GM19468 (cell line): ENCODE measurements at regions not wholly inside any gene's neighbourhood (a gene's known extent, or its start where the extent isn't known, plus 50 kb on each side); places are given as distances from the start of the nearest gene placed in this dataset.
A peak's percentile ranks its signal among the peaks of the same experiment; 100 is the strongest.

Source experiments
- ATAC-seq: cut with Tn5 transposase; IDR thresholded peaks from one replicate; pipeline ENCODE4 v1.9.1; 2021; ENCODE audit warnings: mild to moderate bottlenecking, moderate library complexity, moderate number of reproducible peaks; ENCODE audit not compliant: unreplicated experiment; ENCODE audit errors: extremely low read depth

DNA sequence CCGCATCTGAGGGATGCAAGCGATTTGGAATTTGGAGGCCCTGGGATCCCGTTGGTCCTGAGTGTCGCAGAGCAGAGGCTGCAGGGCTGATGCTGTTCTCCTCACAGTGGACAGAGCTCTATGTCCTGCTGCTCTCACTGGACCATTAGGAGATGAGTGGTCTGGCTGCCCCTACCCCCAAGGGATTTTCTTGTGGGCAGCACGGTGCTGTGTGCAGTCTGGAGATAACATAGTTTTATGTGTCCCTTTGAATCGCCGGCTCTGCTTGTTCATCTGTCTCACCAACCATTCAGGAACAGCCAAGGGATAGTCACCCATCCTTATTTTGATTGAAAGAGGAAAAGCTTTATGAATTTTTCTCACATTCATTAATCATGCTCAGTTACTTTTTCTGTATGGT is 49.9 kb downstream of the CHRM3 start:
- ATAC-seq = no peak

DNA sequence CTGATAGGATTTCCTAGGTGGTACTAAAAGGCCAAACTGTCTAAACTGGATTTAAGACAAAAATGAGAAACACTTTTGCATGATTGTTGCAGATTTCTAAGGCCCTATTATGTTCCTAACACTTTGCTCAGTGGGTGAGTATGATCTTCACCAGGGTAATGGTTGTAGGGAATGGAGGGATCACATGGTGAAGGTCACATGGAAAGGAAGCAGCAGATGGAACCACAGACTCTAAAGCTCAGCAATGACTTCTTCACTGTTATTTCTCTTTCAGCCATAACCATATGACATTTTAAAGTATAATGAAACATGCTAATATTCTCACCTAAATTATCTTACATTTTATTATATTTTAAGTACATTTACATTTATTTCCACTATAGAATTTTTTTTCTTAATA is 51.5 kb downstream of the CHRM3 start:
- no peak for ATAC-seq

DNA sequence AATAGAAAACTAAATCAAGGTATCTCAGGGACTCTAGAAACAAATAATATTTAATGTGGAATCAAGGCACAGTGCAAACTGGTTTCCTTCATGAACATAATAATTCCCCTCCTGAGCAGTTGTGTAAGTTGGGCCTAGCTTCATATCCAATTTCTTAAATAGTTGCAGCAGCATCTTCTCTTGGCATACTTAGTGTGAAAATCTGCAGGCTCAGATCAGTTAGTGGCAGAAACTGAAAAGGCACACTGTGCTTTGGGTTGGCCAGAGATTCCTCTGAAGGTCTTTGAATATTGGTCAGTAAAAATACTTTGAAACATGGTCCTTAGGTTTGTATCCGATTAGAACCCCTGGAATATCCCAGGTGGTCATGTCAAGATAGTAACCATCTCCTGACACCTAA is 52.5 kb downstream of the CHRM3 start:
- ATAC-seq = no peak

DNA sequence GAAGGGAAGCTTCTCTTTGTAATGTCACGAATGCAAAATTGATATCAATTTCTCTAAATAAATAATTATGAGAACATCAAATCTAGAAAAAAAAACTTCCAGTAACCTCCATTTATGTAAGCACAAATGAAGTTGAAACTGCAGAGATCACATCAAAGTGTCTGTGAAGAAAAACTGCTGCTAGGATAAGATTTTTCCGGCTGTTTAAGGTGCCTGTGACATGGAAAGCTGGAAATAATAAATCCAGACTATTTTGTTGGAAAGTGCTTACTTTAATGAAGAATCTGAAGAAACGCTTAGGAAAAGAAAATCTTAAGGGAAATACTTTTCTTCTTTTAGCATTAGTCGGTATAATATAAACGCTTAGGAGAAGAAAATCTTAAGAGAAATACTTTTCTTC is 57.0 kb downstream of the CHRM3 start:
- ATAC-seq = no peak

DNA sequence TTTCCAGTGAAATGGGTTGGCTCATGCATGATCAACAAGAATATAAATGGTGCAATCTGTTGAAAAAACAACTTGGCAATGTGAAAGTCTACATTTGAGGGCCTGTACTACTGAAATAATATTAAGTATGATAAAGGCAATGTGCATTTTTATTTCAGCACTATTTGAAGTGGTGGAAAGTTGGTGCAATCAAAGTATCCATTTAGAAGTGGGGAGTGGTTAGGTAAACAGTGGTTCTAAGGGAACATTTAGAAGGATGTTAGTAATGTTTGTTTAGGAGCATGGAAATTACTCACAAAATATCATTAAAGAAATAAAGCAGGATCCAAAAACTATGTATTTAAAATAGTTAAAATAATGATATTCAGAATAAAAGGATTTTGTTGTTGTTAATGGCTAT is 60.2 kb downstream of the CHRM3 start:
- ATAC-seq = no peak

DNA sequence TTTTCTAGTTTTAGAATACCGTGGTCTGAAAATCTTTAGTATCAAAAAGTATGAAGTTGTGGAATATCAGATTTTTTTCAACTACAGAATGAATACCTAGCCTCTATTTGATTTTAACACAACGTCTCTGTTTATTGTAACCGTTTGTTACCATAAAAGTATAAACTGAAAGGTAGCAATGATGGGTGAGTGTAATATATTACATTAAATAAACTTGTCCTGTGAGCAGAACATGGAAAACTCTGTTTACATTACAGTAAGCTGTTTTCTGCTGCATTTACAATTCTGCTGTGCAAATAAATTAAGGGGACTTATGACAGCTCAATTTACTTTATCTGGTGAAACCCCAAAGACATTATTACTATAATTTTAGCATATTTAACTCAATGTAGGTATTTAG is 62.5 kb downstream of the CHRM3 start:
- no peak for ATAC-seq

DNA sequence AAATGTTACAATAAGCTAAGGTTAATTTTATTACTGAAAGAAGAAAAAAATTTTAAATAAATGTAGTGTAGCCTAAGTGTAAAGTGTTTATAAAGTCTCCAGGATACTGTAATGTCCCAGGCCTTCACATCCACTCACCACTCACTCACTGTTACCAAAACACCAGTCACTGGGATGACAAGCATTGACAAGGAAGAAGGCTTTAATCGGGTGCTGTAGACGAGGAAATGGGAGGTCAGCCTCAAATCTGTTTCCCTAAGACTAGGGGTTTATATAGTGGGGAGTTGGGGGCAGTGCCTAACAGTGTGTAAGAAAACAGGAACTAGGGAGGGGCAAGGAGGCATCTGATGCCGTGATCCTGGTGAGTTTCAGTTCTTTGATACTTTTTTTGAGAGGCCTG is 69.4 kb downstream of the CHRM3 start:
- ATAC-seq = no peak

DNA sequence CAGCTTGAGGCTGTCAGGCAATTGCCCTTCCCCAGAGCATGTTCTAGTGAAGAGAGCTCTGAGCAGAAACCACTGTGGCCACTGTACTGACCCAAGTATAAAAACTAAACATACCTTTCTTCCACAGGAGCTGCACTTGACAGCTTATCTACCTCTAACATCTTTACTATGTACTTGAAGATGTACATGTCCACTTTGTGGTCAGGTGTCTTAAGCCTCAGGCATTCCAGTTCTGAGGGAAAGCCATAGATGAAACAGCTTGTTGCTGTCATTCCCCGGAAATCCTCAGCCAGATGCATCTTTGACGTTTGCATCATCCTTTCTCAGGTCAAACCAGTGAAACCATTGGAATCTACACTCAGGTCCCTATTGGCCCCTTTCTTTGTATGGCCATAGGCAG is 70.4 kb downstream of the CHRM3 start:
- ATAC-seq = no peak

DNA sequence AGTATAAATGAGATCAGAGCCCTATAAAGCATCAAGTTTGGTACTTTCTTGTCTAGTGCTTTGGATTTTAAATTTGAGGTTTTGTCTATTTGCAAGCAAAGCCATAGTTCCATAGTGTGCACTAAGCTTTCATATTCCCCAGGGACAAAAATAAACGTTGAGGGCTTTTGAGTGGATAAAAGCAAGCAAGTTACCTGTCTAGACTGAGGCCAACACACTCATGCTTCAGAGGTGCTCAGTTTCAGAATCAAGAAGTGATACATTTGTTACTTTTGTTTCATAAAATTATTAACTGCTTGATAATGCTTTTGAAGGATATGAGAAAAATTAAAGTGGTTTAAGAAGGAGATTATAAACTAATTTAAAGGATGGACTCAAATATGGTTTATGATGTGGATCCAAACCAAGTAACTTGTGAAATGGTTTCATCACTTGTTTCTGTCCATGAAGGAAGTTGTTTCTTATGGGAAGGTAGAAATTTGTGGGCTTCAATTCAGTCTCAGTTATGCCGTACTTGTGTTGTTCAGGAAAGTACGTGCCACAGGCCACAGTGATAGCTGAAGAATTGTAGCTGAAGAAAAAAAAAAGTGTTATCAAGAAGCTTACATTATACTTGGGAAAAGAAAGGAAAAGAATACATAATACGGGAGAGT is 71.2 kb downstream of the CHRM3 start:
- ATAC-seq = no peak

DNA sequence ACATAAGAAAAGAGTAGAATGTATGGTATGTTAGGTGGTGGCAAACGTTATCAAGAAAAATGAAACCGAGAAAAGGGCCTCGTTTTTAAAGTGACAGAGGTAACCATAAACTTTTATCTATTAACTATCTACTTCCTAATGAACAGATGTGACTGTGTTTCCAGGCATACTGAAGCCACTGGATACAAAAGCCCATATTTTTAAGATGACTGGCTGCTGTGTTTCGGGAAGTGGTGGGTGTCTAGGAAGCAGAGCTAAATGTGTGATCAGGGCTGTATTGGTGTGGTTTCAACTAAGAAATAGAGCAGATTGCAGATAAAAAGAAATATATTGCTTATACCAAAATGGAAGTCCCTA is 71.8 kb downstream of the CHRM3 start:
- ATAC-seq = peak; percentile 53

DNA sequence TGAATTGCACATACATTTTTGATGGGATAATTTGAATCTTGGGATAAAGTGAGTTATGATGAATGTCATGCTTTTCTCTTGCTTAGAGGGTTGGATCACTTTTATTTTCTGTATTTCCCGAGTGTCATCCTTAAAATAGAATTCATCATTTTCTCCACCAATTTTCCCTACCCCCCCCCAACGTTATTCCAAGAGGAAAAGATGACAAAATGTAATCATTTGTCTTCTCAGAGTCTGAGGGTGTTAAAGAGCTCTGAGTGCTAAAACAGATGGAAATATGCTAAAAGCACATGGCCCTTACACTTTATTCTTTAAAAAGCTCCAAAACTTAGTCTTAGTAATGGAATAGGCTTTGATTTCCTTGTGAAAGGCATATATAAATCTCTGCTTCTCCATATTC is 81.4 kb downstream of the CHRM3 start:
- no peak for ATAC-seq

DNA sequence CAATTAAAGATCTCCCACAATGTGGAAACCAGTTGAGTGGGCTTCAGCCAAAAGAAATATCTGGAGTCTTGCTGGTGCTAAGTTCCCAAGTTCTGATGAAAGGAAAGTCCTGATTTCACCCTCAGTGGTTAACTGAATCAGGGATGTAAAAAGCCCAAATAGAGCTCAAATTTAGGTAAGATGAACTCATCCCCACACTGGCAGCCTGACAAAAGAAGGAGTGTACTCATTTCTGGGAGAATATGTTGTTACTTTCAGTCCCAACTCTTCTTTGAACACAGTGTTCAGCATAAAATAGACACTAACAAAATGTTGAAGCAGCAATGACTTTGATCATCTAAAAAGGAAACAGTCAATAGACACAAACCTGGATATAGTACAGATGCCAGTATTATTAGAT is 91.7 kb downstream of the CHRM3 start:
- no peak for ATAC-seq

DNA sequence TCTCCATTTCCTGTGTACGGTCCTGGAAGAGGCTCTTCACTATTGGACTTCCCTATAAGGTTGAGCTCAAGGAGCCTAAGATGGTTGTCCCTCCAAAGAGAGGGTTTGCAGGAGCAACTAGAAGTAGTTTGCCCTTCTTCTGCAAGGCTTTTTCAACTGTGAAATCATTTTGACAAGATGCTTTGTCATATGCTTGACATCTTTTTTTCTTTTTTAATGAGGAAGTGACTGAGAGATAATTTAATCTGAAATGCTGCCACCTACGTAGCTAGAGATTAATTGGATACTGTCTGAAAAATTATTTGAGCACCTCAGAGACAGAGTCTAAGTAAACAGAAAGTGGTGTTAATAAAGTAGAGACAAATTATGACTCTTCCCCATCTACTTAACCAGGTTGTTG is 97.0 kb downstream of the CHRM3 start:
- ATAC-seq = no peak

DNA sequence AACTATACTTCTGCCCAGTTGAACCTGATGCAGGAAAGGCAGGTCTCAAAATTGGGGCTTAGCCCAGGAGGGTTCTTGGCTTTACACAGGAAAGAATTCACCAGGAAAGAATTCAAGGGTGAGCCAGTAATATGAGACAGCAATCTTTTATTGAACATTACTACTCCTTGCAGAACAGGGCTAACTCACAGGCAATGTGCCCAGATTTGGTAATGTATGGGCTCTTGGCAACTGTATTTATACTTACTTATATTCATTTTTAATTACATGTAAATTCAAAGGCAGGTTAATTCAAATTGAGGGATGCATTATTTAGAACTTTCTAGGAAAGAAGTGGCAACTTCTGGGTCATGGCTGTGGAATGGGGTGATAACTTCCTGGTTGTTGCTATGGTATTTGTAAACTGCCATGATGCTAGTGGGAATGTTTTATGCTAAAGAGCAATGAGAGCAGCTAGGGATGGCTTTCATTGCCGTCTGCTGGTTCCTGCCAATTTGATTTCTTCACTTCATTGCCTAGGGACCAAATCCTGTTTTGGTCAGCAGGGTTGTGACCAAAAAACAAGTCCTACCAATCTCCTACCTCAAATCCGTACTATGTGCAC is 107.5 kb downstream of the CHRM3 start:
- ATAC-seq = no peak

DNA sequence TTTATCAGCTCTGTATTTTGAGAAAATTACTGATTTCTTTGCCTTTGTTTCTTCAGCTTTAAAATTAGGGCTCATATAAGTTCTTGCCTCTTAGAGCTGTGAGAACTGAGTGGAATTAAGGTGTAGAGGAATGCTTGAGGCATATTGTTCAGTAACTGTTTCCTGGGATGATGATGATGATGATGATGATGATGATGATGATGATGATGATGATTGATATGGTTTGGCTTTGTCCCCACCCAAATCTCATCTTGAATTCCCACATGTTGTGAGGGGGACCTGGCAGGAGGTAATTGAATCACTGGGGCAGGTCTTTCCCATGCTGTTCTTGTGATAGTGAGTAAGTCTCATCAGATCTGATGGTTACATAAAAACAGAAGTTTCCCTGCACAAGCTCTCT is 118.7 kb downstream of the CHRM3 start:
- no peak for ATAC-seq

DNA sequence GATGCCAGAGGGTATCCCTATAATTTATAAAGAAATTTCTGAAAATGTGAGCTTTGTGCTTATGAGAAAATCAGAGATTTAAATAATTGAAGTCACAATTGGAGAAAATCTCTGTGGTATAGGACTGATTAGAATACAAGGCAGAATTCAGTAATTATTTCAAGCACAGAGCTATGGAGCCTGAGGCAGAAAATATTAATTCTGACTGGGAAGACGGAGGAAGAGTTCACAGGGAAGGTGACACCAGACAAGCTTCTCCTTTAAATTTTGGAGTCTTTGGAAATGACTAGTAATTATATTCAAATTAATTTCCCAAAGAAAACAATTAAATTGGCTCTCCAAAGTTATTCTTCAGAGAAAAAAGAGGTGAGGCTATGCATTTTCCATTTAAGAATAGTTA is 121.5 kb downstream of the CHRM3 start:
- ATAC-seq = no peak

DNA sequence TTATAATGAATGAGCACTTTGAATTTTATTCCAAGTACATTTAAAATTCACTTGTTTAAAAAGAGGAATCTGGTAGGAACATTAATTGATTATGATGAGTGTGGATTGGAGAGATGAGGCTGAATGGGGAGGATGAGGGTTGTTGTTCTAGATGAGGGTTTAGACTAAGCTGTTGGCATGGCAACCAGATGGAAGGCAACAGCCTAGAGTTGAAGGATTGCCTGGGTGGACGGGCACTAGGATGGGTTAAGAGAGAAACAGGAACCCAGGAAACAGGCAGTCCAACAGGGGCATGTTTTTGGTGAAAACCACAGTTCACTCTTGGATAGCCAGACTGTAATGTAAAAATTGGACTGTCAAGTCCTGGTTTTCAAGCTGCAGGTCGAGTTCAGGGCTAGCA is 125.5 kb downstream of the CHRM3 start:
- ATAC-seq = no peak

DNA sequence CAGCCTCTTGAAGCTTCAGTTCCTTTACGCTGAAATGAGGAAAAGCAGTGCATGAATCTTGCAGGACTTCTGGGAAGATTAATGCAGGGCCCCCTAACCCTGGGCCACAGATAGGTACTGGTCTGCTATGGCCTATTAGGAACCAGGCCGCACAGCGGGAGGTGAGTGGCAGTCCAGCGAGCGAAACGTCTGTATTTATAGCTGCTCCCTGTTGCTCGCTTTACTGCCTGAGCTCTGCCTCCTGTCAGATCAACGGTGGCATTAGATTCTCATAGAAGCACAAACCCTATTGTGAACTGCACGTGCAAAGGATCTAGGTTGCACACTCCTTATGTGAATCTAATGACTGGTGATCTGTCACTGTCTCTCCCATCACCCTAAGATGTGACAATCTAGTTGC is 130.2 kb downstream of the CHRM3 start:
- no peak for ATAC-seq

DNA sequence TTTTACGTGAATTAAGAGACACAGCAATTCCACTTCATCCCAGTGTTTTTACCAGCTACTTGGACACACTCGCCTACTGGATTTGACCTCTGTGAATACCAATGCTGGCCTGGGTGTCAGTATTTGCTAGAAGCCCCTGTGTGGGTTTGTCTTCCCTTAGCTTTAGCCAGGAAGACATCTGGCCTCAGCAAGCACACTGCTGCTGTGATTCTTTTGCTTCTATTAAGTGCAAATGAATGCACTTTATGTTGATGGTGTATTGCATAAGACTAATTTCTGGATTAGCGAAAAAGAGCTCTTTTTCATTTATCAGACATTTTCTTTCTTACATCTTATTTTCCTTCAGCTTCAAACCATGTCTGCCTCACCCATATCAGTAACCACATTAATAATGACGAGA is 140.0 kb downstream of the CHRM3 start:
- no peak for ATAC-seq

DNA sequence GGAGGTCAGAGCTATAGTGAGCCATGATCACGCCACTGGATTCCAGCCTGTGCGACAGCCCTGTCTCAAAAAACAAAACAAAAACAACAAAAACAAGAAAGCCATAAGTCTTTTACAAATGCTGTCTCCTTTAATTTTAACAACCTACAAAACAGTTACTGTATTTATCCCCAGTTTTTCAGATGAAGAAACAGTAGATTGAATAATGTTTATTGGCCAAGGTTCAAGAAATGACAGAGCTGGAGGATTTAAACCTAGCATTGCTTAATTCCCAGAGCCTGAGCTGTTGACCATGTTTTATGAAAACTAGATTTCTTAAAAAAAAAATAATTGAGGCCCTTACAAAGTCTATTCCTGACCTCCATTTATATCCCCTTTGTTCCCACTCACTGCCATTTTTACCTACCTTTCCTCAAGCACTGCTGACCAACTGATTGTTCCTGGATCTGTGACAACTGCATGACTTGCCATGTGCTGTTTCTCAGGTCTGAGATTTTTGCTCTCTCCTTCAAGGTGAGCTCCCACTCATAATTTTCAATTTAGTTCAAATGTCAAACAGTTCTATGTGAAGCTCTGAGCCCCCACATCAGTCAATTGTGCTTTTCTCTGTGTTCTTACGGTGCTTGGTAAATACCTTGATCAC is 140.8 kb downstream of the CHRM3 start:
- no peak for ATAC-seq

DNA sequence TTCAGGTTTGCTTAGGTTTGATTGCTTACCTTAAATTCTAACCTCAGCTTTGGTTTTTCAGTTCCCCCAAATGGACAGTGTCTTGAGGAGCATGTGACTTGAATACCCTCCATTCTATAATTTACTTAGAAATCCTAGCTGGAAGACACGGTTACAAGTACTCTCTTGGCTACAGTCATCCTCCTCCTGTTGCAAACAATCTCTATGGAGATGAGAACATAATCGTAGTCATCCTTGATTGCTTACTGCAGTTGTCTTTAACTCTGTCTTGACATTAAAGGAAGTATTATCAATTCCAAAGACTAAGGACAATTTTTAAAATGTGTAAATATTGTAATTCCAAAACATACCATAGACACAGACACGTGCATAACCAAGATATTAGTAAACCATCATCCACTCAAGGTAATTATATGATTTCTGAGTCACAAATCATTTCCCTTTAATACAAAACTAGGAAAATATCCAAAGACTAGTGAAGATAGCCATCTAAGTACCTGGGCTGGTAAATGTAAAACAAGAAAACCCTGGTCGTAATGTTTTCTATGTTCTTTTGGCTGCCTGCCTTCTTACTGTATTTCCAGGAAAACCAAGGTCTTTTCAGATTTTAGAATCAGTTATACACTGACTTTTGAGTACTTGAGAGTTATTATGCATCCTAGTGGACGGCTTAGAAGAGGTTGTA is 149.9 kb downstream of the CHRM3 start:
- ATAC-seq = no peak

DNA sequence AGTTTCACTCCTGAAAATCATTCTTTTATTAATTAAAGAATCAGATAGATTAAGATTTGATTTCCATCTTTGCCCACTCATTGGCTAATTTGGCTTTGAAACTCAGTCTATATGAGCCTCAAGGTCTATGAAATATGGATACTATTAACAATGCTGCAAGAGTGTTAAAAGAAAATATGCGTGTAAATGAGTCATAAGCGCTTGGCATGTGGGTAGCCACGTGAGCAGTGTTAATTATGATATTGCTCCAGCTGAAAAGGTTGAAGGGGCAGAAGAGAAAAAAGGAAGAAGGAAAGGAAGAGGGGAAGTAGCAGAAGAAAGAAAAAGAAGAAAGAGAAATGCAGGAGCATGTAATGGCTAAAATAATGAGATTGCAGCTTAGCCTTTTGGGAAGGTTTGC is 151.4 kb downstream of the CHRM3 start:
- no peak for ATAC-seq
